A549 (cell line): ENCODE measurements at regions not wholly inside any gene's neighbourhood (a gene's known extent, or its start where the extent isn't known, plus 50 kb on each side); places are given as distances from the start of the nearest gene placed in this dataset.

Experiments
- BHLHE40 ChIP-seq: IDR thresholded peaks from 2 replicates; pipeline ENCODE4 v1.6.1; 2012; ENCODE audit warnings: low read depth, low read length, inconsistent platforms
- CHD4 ChIP-seq: fragments of 200-600 bp; sonication (generic); IDR thresholded peaks from 2 replicates; pipeline ENCODE4 v1.6.1; 2016; ENCODE audit warnings: antibody characterized with exemption, mild to moderate bottlenecking, borderline replicate concordance
- CTCF ChIP-seq: fragments of >200 bp; sonication (Bioruptor Twin); formaldehyde crosslinking; IDR thresholded peaks from 3 replicates; pipeline ENCODE4 v1.5.1; 2016
- EP300 ChIP-seq, 2 experiments: fragments of >200 bp; sonication (Bioruptor Twin); formaldehyde crosslinking; IDR thresholded peaks; 2 replicates in 1 of 2; 3 replicates in 1 of 2; pipeline ENCODE4 v1.6.1; 2016 to 2017
- FOSL2 ChIP-seq, 2 experiments: fragments of 450-650 bp in 1 of 2; fragments of >200 bp in 1 of 2; sonication (Bioruptor Twin) in 1 of 2; formaldehyde crosslinking; IDR thresholded peaks; 2 replicates each; pipeline versions ENCODE4 v1.5.0 to v1.6.1; 2016 to 2020; ENCODE audit warnings: mild to moderate bottlenecking in 1 of 2, moderate library complexity in 1 of 2
- JUN ChIP-seq, 2 experiments: fragments of >200 bp; sonication (Bioruptor Twin); formaldehyde crosslinking; IDR thresholded peaks; 2 replicates in 1 of 2; 3 replicates in 1 of 2; pipeline ENCODE4 v1.6.1; 2016 to 2017
- JUNB ChIP-seq: fragments of >200 bp; sonication (Bioruptor Twin); formaldehyde crosslinking; IDR thresholded peaks from 2 replicates; pipeline ENCODE4 v1.6.1; 2016
- MYC ChIP-seq: IDR thresholded peaks from 2 replicates; pipeline ENCODE4 v1.6.1; 2012; ENCODE audit warnings: mild to moderate bottlenecking, inconsistent platforms, low read length, improper control_type of control experiment, borderline replicate concordance
- SMC3 ChIP-seq: fragments of >200 bp; sonication (Bioruptor Twin); formaldehyde crosslinking; IDR thresholded peaks from 3 replicates; pipeline ENCODE4 v1.6.1; 2018; ENCODE audit warnings: inconsistent platforms

DNA sequence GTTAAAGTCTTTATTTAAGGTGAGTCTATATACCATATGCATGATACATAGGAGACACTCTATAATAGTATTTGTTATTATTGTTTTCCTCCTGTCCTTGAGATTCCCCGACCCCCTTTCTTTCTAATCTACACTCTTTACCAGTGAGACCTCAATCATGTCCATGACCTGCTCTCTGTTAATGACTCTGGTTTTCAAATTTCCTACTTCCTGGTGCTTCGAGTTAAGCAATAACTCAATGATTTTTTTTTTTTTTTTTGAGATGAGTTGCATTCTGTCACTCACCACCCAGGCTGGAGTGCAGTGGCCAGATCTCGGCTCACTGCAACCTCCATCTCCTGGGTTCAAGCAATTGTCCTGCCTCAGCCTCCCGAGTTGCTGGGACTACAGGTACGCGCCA is 574.6 kb upstream of the SLC35B3 start:
- no peak for TF ChIP-seq CHD4
- no peak for TF ChIP-seq JUNB
- no peak for TF ChIP-seq CTCF
- TF ChIP-seq FOSL2 (IDR thresholded peaks at IDR 0.05) = no peak
- TF ChIP-seq FOSL2 (CRISPR knock-in tag; IDR thresholded peaks at IDR 0.05) = no peak
- TF ChIP-seq SMC3 = no peak
- TF ChIP-seq EP300 (IDR thresholded peaks at IDR 0.05) = no peak
- TF ChIP-seq BHLHE40 = no peak
- no peak for TF ChIP-seq MYC
- TF ChIP-seq JUN (IDR thresholded peaks at IDR 0.05) = no peak
